ENCODE measurements at regions not wholly inside any gene's neighbourhood (a gene's known extent, or its start where the extent isn't known, plus 50 kb on each side); places are given as distances from the start of the nearest gene placed in this dataset.
"Not testable (repeated sequence)": the region's sequence is repeated elsewhere in the genome, so short reads cannot be mapped to it uniquely, and the experiment has no call there.

DNA sequence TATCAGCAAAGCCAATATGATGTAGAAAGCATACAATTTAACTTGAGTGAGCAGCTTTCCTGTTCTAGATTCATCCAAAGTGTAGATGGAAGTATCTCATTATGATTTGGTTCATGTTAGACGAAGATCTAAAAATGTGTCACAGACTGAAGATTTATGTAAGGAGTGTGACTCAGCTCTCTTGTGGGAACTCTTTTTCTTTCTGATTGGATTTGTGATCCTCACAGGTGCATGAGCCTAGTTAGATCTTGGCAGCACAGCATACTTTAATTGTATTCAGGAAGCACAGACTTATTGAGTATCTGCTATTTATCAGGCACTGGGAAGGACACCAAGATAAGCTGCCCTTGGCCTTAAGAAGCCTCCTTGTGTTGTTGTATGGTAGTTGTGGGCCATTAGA, 147.1 kb downstream of the C11orf91 start:
- DNase-seq, result no peak

GRCh38 chr11:33552756-33553155, 147.9 kb downstream of the C11orf91 start:
- DNase-seq, result no peak

DNA sequence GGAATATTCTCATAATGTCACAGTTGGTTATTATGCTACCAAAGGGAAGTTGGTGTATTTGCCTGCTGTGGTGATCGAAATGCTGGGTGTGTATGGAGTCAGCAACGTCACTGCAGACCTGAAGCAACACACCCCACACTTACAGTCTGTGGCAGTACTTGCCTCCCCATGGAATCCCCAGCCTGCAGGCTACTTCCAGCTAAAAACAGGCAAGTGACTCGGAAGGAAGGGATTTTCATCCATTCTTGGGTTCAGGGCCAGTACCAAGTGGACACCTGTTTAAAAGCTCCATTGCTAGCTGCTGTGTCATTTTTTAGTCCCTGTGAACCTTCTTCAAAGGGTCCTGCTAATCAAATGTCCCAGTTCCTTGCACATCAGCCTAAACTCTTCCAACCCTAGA, 149.6 kb downstream of the C11orf91 start:
- no peak for DNase-seq

DNA sequence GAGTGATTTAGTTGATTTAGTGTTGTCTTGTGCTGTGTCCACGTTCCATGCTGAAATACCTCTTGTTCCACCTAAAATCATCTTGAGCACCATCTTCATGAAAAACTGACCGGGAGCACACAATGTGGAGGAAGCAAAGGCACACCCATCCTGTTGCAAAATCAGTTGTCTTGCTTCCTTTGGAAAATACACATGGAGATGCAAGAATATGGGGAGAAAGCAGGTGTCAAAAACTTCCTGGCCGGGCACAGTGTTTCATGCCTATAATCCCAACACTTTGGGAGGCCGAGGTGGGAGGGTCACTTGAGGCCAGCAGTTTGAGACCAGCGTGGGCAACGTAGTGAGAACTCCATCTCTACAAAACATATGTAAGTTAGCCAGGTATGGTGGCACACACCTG, 151.1 kb downstream of the C11orf91 start:
- no peak for DNase-seq

DNA sequence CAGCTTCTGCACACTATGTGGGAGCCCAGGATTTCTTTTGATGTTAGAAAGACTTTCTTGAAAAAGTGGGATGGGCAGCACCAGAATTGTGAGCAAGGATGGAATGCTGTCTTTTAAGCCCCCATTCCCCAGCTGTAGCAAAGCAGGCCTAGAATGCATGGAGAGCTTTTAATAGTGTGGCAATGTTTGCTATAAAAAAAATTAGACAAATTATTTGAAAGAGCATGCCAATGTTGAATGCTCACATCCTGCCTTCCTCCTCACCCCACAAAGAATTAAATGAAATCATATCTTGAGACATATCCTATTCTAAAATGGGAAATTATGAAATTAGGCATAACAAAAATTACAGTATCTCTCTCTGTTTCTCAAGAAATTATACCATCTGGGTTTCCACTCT, 154.7 kb downstream of the C11orf91 start:
- DNase-seq, result no peak

GRCh38 chr11:33544593-33545373, 155.8 kb downstream of the C11orf91 start:
- no peak for DNase-seq

- DNase-seq, result no peak
Measured at GRCh38 chr11:33543823-33544222, 156.8 kb downstream of the C11orf91 start.

- peak; percentile 18 for DNase-seq
Measured at GRCh38 chr11:33542921-33543320, 157.7 kb downstream of the C11orf91 start.

DNA sequence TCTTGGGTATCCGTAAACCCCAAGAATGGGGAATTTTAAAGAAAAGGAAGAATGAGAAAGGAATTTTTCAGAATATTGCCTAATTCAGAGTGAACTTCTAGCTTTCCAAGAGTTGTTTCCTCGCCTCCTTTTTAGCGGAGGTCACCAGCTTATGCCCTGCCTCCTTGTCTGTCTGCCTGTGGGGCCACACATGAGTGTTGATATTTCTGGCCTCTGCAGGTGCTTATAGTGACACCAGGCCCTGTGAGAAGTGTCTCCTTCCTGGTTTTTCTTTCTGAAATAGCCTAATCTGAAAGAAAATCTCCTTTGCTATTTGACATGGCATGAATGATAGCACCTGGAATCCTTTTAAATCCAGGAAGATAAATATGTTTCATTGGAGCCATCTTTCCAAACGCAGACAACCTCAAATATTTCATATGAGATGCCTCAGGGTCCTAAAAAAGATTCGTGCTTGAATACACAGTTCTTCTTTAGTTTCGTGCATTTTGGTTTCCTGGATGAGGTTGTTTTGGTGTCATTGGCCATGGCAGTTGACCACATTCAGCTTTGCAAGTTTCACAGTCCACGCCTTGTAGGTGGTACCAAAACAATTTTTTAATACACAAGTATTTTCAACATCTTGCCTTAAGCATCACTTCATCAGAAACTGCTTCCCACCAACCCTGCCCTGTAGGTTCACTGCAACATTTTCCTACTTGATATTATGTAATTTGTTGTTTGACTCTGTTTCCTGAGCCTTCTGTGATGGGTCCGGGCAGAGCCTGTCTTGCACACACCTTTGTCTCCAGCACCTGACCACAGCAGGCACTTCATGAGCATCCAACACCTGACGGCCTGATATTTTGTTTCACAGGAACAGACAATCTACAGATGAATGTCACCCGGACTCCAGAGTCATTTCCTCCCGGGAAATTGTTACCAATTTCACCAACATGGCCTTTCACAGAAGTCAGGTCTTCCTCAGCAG, 159.4 kb downstream of the C11orf91 start:
- DNase-seq, result no peak

DNA sequence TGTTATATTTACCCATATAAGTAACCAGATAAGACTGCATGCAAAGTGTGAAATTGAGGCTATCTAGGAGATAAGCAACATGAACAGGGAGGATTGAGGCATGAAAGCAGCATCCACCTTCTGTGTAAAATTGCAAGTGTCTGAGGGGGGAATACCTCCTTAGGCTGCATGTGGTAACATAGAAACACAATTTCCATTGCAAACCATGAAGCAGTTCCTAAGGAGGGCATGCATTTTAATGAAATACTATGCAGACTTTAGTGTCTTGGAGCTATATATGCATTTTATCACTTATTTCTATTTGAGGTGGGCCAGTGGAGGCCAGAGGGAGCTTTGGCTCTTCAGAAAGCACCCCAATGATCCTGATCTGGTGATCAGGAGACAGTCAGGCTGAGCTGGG, 160.2 kb downstream of the C11orf91 start:
- DNase-seq, result no peak

GRCh38 chr11:33539751-33540150, 160.9 kb downstream of the C11orf91 start:
- no peak for DNase-seq

- no peak for DNase-seq
Measured at GRCh38 chr11:33538726-33539125, 161.9 kb downstream of the C11orf91 start.

GRCh38 chr11:33536178-33536577, 164.4 kb downstream of the C11orf91 start:
- no peak for DNase-seq

GRCh38 chr11:33534575-33534974, 166.1 kb downstream of the C11orf91 start:
- DNase-seq, result no peak

GRCh38 chr11:33533386-33534052, 167.1 kb downstream of the C11orf91 start:
- DNase-seq, result no peak

DNA sequence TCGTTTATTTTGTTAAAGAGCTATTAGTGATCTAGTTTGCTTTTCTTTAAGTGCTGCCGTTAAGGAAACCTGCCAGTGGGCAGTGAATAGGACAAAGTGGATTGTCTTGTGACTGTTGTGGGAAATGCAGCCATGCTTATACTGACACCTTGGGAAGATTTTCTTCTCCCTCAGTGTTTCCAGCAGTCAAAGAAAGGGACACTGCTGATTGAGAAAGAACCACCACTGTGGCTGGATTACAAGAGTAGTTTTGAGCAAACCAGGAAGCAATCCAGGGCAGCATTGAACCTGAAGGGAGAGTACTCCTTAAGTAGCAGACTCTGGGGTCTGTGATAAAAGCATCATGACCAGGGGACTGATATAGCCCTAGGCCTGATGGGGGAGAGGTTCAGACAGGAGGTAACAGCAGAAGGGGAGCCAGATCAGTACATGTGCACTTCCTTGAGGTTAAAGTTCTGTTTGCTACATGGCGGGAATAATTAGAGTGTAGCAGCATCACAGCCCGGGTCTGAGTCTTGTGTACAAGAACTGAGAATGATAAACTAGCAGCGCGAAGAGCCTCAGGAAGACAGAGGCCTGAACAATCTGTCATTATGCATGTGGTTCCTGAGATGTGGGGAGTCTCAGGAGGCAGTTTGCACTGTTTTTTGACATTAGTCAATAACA, 167.8 kb downstream of the C11orf91 start:
- DNase-seq, result no peak

DNA sequence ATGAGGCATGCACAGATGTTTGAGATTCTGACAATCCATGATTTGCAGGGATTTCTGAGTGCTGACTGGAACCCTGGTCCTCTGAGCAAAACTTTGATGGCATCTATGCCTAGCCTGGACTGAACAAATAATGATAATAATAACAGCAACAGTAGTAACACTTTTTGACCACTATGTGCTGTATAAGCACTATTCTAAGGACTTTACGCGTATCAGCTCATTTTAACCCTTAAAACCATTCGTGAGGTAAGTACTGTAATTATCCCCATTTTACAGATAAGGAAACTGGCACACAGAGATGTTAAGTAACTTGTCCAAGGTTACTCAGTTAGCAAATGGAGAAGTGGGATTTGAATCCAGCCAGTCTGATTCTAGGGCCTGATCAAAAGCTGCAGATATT, 168.4 kb downstream of the C11orf91 start:
- no peak for DNase-seq

DNA sequence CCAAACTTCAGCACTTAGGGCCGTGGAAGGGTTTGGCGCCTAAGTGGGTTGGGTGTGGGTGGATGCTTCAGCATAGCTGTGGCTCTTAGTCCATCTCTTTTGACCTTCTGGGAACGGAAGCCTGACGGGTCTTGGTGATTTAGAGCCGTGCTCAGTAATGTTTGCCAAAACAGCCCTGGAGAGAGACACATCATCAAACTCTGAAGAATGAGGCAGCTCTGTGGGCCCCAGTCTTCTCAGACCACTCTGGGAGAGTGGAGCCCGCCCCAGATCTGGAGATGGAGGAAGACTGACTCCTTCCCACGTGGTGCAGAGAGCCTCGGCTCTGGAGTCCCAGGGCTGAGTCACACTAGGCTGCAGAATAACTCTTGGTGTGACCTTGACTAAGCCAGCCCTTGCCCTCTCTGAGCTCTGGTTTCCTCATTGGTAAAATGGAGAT, 168.9 kb downstream of the C11orf91 start:
- no peak for DNase-seq

DNA sequence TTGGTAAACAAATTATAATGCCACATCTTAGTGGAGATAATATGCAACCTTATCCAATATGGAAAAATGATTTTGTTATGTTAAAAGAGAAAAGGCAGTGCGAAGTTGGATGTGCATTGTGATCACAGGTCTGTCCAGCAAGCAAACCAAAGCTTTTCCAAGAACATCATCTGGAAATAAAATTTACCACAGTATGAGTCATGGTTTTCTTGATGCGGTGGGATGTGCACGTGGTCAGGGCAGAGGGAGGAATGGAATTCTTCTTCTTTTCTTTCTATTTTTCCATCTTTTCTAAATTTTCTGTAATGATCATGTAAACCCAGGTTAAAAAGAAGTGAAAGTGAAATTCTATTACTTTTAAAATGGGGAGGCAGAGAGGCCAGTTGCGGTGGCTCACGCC, 169.8 kb downstream of the C11orf91 start:
- no peak for DNase-seq

GRCh38 chr11:33529461-33529860, 171.2 kb downstream of the C11orf91 start:
- DNase-seq, result no peak

DNA sequence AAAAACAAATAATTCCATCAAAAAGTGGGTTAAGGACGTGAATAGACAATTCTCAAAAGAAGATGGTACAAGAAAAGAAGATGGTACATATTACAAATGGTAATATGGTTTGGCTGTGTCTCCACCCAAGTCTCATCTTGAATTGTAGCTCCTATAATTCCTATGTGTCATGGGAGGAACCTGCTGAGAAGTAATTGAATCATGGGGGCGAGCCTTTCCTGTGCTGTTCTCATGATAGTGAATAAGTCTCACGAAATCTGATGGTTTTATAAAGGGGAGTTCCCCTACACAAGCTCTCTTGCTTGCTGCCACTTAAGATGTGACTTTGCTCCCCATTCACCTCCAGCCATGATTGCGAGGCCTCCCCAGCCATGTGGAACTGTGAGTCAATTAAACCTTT, 172.9 kb downstream of the C11orf91 start:
- not testable (repeated sequence) for DNase-seq

DNA sequence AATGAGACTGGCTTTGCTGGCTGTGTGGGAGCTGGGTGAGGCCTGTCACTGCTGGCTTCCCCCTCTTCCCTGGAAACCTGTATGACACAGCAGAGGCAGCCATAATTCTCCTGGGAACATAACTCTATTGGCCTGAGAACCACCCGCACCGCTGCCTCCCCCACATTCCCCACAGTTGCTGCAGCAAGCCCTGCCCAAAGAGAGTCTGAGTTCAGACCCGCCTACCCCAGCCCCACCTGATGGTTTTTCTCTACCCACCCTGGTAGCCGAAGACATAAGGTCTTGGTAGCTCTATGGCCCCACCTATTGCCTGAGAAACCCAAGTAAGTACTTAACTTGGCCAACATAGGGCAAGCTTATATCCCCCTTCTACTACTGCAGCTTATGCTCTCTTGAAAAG, 174.8 kb downstream of the C11orf91 start:
- DNase-seq, result no peak

DNA sequence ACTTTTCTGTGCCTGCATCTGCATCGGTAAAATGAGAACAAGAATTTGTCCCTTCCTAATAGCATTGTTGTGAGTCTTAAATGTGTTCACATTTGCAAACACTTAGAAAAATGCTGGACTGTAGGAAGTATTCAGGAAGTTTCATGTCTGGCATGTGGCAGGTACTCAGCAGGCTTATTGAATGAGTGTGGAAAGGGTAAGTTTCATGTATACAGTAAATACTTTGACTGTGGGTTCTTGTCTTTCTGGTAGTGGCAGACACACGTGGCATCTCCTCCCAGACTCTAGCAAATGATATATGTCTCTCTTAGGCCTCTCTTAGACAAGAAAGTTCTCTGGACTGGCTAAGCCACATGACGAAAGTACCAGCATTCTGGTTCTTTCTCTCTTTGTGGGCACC, 179.2 kb downstream of the C11orf91 start:
- no peak for DNase-seq

All from activated CD8-positive, alpha-beta memory T cell treated with anti-CD3 and anti-CD28 coated beads, Interleukin-2, amount 50 U/mL, for 4 hours (primary cell).